NOMO-1 (cell line): ENCODE measurements at regions not wholly inside any gene's neighbourhood (a gene's known extent, or its start where the extent isn't known, plus 50 kb on each side); places are given as distances from the start of the nearest gene placed in this dataset.

ENCODE experiments used
- DNase-seq, 2 experiments: peaks; one replicate each; lab custom pipeline; 2025; ENCODE audit not compliant: unreplicated experiment in 2 of 2; lab: John Stamatoyannopoulos, UW

DNA sequence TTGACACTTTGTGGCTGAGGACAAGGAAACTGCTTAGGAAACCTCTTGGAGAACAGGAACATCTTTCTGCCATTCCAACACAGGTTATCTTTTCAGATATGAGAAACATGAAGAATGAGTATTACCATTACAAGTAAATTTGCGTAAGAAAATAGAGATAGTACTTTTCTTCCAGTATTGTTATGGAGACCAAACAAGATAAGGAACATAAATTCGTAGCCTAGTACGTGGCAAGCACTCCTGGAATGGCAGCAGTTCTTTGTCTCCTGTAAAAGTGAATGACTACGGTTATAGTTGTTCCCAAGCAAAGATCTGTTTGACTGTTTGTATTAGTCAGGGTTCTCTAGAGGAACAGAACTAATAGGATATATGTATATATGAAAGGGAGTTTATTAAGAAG is 843.1 kb downstream of the STIM2 start:
- DNase-seq: no peak

- DNase-seq: no peak
These were observed 850.4 kb downstream of the STIM2 start for GRCh38 chr4:27711041-27711440.

- DNase-seq: no peak
These were observed 853.4 kb downstream of the STIM2 start for GRCh38 chr4:27714073-27714472.

DNA sequence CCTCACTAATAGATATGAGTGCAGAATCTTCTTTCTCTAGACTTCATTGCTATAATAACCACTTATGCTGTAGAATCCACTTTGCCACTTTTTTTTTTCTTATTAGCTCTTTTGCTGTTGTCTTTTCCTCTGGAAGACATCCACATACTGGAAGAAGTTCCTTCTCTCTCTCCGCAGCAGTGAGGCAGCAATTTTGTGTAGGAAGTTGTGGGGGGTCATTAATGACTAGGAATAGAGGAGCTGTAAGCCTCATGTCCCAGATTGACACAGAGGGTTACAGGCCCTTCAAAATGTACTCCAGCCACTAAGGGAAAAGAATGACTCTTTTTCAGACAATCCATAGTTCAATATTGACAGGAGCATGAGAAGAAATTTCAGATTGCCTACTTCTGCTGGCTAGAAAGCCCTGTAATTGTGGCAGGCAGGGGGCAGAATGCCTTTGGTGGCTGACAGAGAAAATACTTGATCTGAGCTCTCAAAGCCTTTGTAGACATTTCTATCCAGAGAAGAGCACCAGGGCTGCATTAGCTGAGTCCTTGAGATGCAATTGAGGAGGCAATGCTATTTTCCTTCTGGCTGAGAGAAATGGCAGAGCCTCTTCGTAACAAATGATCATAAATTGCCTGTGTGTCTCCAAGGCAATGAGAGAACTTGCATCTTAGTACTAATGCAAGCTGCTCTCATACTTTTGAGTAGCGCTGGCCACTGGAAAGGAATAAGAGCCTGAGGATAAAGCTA is 856.2 kb downstream of the STIM2 start:
- no peak for DNase-seq

- DNase-seq: no peak
These were observed 856.8 kb downstream of the STIM2 start for GRCh38 chr4:27717431-27717755.

DNA sequence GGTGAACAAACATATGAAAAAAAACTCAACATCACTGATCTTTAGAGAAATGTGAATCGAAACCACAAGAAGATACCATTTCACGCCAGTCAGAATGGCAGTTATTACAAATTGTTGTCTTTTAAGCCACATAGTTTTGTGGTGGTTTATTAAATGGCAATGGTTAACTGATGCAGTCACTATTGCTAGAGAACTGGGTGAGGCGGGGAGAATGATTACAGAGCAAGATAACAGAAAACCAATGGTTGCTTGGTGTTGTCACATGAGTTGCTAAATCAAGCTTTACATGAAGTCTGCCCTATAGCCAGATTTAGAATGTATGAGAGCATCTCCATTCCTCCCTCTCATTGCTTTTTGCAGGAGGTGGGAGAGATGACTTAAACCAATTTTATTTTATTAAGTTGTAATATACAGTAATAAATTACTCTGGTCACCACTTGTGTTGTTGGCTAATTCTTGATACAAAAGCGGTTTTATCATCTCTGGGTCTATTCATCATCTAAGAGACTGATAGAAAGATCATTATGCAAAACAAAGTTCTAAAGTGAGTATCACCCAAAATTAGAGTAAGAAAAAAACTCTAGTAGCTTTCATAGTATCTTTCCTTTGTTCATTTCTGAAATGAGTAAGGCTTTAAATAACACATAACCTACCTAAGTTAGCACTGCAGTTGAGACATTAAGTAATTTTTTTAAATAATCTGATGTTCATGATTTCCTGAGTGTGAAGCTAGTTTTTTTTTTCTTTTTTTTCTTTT is 859.5 kb downstream of the STIM2 start:
- no peak for DNase-seq

GRCh38 chr4:27721193-27721592 is 860.6 kb downstream of the STIM2 start:
- DNase-seq: no peak

- DNase-seq: no peak
These were observed 868.3 kb downstream of the STIM2 start for GRCh38 chr4:27728892-27729291.

GRCh38 chr4:27742816-27743215 is 882.2 kb downstream of the STIM2 start:
- no peak for DNase-seq

DNA sequence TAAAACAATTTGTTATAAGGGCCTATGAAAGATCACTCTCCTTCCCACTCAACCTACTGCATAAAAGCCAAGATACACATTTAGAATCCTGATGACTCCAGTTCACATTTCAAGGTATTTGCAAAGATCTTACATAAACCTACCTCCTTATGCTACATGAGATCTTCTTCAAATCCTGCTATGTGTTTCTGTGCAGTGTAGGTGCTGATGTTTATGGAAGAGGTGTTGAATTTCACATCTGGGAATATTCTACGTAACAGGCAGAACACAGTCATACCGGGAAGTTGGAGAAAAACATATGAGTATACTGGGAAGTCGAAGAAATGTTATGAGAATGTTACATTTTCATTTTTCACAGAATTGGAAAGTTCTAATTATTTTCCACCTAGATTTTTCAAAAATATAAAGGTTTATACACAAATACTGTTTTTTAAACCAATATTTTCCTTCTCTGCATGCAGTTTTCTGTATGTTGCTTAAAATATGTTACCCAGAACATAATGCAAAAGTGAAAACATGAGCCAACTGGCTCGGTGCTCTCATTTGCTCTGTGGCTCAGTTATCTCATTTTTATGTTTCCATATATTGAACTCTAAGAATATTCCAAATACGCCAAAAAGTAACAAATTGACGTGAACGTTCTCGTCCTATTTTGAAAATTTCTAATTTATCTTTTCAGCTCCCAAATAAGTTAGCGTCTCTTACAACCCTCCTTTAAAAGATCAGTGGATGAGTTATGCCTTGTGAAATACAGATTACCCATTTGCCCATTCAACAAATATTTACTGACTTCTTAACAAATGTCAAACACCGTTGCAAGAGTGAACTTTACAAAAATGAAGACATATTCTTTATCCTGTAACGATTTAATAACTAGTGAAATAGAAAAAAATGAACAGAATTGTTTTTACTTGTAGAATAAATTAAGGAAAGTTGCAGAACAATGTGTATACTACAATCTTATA is 899.3 kb downstream of the STIM2 start:
- no peak for DNase-seq

- no peak for DNase-seq
These were observed 903.3 kb downstream of the STIM2 start for GRCh38 chr4:27763830-27764525.

DNA sequence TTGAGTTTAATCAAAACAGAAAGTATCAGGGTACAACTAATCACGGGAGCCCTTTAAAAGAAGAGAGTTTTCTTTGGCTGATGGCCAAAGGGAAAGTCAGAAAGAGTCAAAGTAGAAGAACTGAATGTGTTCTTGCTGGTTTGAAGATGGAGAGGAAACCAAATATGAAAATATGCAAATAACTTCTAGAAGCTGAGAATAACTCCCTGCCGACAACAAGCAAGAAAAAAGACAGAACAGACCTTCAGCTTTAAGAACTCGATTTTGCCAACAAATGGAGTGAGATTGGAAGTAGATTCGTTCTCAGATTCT is 903.8 kb downstream of the STIM2 start:
- DNase-seq: no peak

DNA sequence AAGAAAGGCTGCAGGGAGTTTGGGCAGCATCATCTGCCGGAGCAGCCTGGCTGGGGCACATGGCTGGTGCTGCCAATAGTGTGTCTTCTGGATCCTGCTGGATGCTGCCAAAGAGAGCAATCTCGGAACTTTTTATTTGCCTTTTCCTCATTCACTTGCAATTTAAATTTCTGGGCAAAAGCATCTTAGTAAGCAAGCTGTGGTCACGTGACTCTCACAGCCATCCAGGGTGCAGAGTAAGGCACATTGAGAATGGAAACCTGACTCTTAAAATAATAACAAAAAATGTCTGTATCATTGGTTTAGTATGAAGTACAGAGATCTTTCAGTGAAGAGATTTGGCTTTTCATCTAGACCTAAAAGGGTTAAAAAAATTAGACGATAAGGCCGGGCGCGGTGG is 910.3 kb downstream of the STIM2 start:
- no peak for DNase-seq

DNA sequence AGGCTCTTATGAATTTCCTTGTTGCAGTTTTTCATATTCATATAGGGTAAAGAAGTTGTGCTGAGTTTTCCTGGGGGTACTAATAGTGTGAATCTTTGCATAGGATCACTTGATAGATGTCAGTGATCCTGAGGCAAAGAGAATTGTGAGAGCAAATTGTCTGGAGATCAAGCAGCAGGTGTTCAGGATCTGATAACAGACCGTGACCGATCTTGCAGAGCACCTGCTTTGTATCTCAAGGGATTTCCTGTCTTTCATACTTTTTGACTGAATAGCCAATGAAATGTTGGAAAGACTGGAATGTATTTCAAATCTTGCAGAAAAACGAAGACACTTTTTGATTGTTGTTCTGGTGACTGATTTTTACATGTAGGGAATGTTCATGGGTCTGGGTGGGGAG is 914.5 kb downstream of the STIM2 start:
- no peak for DNase-seq

DNA sequence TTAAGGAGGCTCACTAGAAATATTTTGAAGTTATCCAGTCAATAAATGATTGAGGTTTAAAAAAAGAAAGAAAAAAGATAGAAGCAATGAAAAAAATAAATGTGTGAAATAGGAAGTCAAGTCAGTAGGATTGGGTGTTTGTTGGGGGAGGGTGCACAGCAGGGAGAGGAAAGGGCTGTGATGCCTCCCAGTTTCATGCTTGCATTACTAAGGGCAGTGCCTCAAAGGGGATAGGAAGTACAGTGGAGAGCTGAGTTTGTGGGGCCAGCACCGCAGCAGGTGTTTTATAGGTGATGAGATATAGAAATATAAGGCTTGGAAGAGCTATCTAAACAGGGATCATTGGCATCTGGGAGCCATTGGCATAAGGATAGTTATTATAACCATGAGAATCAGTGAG is 919.2 kb downstream of the STIM2 start:
- DNase-seq: no peak

DNA sequence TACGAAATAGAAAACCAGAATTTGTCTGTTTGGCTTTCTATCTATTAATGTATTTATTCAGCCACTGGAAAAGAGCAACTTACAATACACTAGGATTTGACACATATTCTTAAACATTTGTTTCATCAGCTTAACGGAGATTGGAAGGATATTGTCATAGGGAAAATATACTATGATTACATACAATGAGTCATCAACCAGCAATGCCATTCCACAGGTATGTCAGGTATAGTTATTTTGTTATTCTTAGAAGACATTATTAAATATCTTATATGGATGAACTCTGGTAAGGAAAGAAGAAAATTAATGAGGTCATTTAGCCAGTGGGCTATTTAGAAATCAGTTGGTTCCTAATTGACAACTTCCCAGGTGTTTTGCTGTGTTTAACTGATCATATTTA is 926.6 kb downstream of the STIM2 start:
- no peak for DNase-seq

DNA sequence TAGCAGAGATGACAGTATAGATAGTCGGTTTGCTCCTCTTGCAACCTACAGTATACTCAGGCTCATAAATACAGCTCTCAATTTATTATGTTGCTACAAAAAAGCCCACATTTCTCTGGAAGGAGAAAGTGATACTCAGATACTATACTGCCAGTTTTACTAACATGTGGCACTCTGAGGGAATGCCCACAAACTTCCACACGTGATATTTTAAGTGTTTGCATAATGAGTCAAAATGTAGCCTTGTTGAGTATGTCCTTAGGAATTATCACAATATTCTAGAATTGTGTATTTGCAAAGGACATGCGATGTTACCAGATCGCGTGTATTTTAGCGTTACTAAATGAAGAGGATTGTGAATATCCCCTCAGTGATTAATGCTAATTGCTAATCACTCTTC is 929.1 kb downstream of the STIM2 start:
- no peak for DNase-seq

DNA sequence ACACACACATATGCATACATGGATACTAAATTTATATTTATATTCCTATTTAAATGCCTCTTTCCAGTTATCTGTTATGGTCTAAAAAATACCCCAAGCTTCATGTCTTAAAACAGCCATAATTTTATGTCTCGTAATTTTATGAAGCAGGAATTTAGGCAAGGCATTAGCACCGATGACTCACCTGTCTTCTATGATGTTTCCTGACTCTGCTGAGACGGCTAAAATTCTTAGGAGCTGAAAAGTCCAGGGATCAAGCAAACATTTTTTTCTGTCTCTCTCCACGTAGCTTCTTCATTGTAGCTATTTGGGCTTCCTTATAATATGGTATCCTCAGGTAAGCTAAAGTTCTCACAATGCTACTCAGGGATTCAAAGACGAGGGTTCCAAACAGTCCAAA is 930.3 kb downstream of the STIM2 start:
- DNase-seq: no peak

GRCh38 chr4:27791640-27792039 is 931.0 kb downstream of the STIM2 start:
- no peak for DNase-seq

DNA sequence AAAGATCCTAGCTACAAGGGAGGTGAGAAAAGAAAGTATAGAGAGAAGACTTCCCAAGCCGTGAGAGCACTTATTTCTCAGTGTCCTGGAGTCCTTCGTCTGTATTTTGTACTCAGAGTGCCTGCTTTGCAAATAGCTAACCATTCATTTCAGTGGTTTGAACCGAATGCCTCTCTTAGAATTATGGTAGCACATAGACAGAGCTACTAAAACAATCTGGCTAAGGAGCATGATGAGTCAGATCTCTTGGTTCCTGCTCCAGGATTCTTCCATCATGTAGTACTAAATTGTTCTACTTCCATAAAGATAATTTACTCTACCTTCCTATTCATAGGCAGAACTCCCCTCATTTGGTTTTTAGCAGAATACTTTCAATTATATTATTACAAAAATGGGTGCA is 946.6 kb downstream of the STIM2 start:
- DNase-seq: no peak

DNA sequence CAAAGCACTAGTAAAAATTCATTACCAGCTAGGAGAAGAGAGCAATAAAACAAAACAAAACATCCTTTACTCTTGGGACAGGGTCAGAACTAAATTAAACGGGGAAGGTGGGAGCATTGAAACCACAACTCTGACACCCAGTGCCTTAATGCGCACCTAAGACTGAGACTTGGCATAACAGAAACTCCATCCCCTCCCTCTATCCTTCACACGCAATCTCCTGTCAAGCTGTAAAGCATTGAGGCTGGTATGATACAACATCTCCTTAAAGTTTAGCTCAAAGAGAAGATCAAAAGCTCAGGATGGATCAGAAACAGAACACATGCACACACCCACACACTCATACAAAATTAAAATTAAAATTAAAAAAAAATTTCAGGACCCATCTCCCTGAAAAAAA is 951.3 kb downstream of the STIM2 start:
- DNase-seq: no peak
